ENCODE measurements at regions not wholly inside any gene's neighbourhood (a gene's known extent, or its start where the extent isn't known, plus 50 kb on each side); places are given as distances from the start of the nearest gene placed in this dataset.

GRCh38 chr5:2863675-2864433, 112.4 kb upstream of the IRX2 start:
- no peak for TF ChIP-seq CTCF (IDR thresholded peaks at IDR 0.05)
- TF ChIP-seq POLR2AphosphoS5 (IDR thresholded peaks at IDR 0.05): no peak
- no peak for TF ChIP-seq POLR2A (IDR thresholded peaks at IDR 0.05)
- no peak for TF ChIP-seq EP300 (IDR thresholded peaks at IDR 0.05; ENCODE audit: low read depth)

All from transverse colon (tissue), 4 donors.